DND-41 (cell line): ENCODE measurements at regions not wholly inside any gene's neighbourhood (a gene's known extent, or its start where the extent isn't known, plus 50 kb on each side); places are given as distances from the start of the nearest gene placed in this dataset.

Experiments used
- EZH2 ChIP-seq: IDR thresholded peaks from 3 replicates; pipeline ENCODE4 v1.6.1; 2012; ENCODE audit warnings: borderline replicate concordance, low read depth, mild to moderate bottlenecking, moderate library complexity, low read length, inconsistent platforms; ENCODE audit not compliant: severe bottlenecking
- TF ChIP-seq, protein P1 (sequence below): IDR thresholded peaks from 2 replicates; pipeline ENCODE4 v1.5.1; 2012; ENCODE audit warnings: borderline replicate concordance, low read length, moderate library complexity, mild to moderate bottlenecking; ENCODE audit not compliant: poor library complexity, severe bottlenecking; ENCODE audit errors: extremely low read depth

DNA sequence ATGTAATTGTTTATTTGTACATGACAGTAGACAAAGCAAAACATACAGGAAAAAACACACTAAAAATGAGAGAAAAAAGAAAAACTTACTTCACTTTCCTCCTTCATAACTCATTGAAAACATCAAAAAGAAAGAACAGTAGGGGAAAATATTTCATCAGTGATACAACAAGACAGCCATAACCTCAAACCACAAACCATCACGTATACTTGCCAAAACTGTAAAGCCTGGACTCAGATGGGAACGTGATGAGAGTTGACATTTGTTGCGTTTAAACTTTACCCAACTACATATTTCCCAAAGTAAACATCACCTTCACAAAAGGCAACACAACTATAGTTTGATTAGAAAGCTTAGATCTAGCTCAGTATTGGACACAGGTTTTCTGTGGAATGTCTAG is 278.2 kb upstream of the COL3A1 start:
- TF ChIP-seq, protein P1, sequence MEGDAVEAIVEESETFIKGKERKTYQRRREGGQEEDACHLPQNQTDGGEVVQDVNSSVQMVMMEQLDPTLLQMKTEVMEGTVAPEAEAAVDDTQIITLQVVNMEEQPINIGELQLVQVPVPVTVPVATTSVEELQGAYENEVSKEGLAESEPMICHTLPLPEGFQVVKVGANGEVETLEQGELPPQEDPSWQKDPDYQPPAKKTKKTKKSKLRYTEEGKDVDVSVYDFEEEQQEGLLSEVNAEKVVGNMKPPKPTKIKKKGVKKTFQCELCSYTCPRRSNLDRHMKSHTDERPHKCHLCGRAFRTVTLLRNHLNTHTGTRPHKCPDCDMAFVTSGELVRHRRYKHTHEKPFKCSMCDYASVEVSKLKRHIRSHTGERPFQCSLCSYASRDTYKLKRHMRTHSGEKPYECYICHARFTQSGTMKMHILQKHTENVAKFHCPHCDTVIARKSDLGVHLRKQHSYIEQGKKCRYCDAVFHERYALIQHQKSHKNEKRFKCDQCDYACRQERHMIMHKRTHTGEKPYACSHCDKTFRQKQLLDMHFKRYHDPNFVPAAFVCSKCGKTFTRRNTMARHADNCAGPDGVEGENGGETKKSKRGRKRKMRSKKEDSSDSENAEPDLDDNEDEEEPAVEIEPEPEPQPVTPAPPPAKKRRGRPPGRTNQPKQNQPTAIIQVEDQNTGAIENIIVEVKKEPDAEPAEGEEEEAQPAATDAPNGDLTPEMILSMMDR, result no peak
- no peak for TF ChIP-seq EZH2
